IMR-90 (cell line): ENCODE measurements at regions not wholly inside any gene's neighbourhood (a gene's known extent, or its start where the extent isn't known, plus 50 kb on each side); places are given as distances from the start of the nearest gene placed in this dataset.

Source experiments
- ATAC-seq: fragments of 200-7000 bp; cut with Tn5 transposase; 2 replicates; pipeline ENCODE4 v1.9.1; 2020; ENCODE audit warnings: low read depth, mild to moderate bottlenecking, moderate library complexity
- BruUV-seq: library from RNA; stranded (reverse); fragments of 400-500 nt; replicated peaks from 2 replicates; lab custom pipeline; 2021; lab: Mats Ljungman, UMichigan
- CTCF ChIA-PET: fragments of 300-600 bp; formaldehyde crosslinking; extraction: SDS; loops from one replicate; lab custom pipeline; 2021; ENCODE audit warnings: antibody characterized with exemption; lab: Yijun Ruan, JAX
- POLR2A ChIA-PET: fragments of 300-600 bp; sonication (Branson Sonifier 250); formaldehyde crosslinking; loops from one replicate; lab custom pipeline; 2022; ENCODE audit warnings: antibody characterized with exemption; ENCODE audit not compliant: unreplicated experiment; lab: Charles Lee
- DNase-seq: peaks from one replicate; pipeline ENCODE4 v3.0.0; 2013
- H2AFZ ChIP-seq: replicated peaks from 2 replicates; pipeline ENCODE3; 2013; ENCODE audit warnings: low read length, mild to moderate bottlenecking; ENCODE audit not compliant: poor library complexity
- H2AK5ac ChIP-seq: 2 replicates; pipeline ENCODE4 v1.6.1; 2013; ENCODE audit warnings: low read depth, low read length, inconsistent platforms
- H2AK9ac ChIP-seq: replicated peaks from 2 replicates; pipeline ENCODE3; 2013; ENCODE audit warnings: mild to moderate bottlenecking, low read depth, low read length, moderate library complexity; ENCODE audit not compliant: poor library complexity
- H2BK120ac ChIP-seq: 2 replicates; pipeline ENCODE4 v1.6.1; 2013; ENCODE audit warnings: low read depth, low read length, inconsistent platforms
- H2BK15ac ChIP-seq: 3 replicates; pipeline ENCODE4 v1.6.1; 2013; ENCODE audit warnings: low read depth, low read length, inconsistent platforms
- H2BK20ac ChIP-seq: 2 replicates; pipeline ENCODE4 v1.6.1; 2013; ENCODE audit warnings: low read depth, mild to moderate bottlenecking, inconsistent platforms, low read length, moderate library complexity
- H2BK5ac ChIP-seq: 2 replicates; pipeline ENCODE4 v1.6.1; 2013; ENCODE audit warnings: mild to moderate bottlenecking, low read depth, low read length, inconsistent platforms; ENCODE audit not compliant: poor library complexity, severe bottlenecking
- H3K14ac ChIP-seq: replicated peaks from 2 replicates; pipeline ENCODE4 v1.6.1; 2013; ENCODE audit warnings: low read depth, low read length, inconsistent platforms
- H3K18ac ChIP-seq: 2 replicates; pipeline ENCODE4 v1.6.1; 2013; ENCODE audit warnings: low read depth, low read length, control low read depth
- H3K23ac ChIP-seq: 2 replicates; pipeline ENCODE4 v1.6.1; 2013; ENCODE audit warnings: low read depth, low read length, inconsistent platforms
- H3K27ac ChIP-seq: 2 replicates; pipeline ENCODE4 v1.5.1; 2013; ENCODE audit warnings: mild to moderate bottlenecking, control low read depth, low read length; ENCODE audit not compliant: insufficient read depth
- H3K27me3 ChIP-seq: 2 replicates; pipeline ENCODE4 v1.6.1; 2013; ENCODE audit warnings: low read length; ENCODE audit not compliant: control insufficient read depth, insufficient read depth
- H3K36me3 ChIP-seq: 2 replicates; pipeline ENCODE4 v1.6.1; 2013; ENCODE audit warnings: low read length, mixed read lengths; ENCODE audit not compliant: control insufficient read depth, insufficient read depth
- H3K4ac ChIP-seq: 2 replicates; pipeline ENCODE4 v1.6.1; 2013; ENCODE audit warnings: low read depth, low read length, inconsistent platforms
- H3K4me1 ChIP-seq: 2 replicates; pipeline ENCODE4 v1.6.1; 2013; ENCODE audit warnings: low read length, mixed read lengths; ENCODE audit not compliant: control insufficient read depth, insufficient read depth
- H3K4me2 ChIP-seq: 2 replicates; pipeline ENCODE4 v1.6.1; 2013; ENCODE audit warnings: low read depth, mild to moderate bottlenecking, control low read depth, low read length, moderate library complexity
- H3K4me3 ChIP-seq: 2 replicates; pipeline ENCODE4 v1.5.1; 2013; ENCODE audit warnings: low read depth, mild to moderate bottlenecking, control low read depth, low read length, moderate library complexity; ENCODE audit not compliant: insufficient read depth
- H3K56ac ChIP-seq: 2 replicates; pipeline ENCODE4 v1.6.1; 2013; ENCODE audit warnings: low read length, inconsistent platforms; ENCODE audit not compliant: insufficient read depth; ENCODE audit errors: extremely low read depth
- H3K79me1 ChIP-seq, 2 experiments: 2 replicates each; pipeline ENCODE4 v1.6.1; 2013; ENCODE audit warnings: low read length in 2 of 2, inconsistent platforms in 1 of 2, low read depth in 1 of 2
- H3K9ac ChIP-seq: 2 replicates; pipeline ENCODE4 v1.6.1; 2013; ENCODE audit warnings: low read depth, low read length, control low read depth
- H3K9me1 ChIP-seq: 2 replicates; pipeline ENCODE4 v1.6.1; 2013; ENCODE audit warnings: low read length, inconsistent platforms; ENCODE audit not compliant: insufficient read depth
- H3K9me3 ChIP-seq: 2 replicates; pipeline ENCODE4 v1.6.1; 2013; ENCODE audit warnings: low read length; ENCODE audit not compliant: control insufficient read depth, insufficient read depth
- H4K20me1 ChIP-seq: 2 replicates; pipeline ENCODE4 v1.6.1; 2013; ENCODE audit warnings: low read length, inconsistent platforms; ENCODE audit not compliant: insufficient read depth
- H4K5ac ChIP-seq: 2 replicates; pipeline ENCODE4 v1.6.1; 2013; ENCODE audit warnings: mild to moderate bottlenecking, low read depth, low read length, control low read depth
- H4K8ac ChIP-seq, 2 experiments: 2 replicates each; pipeline ENCODE4 v1.6.1; 2013; ENCODE audit warnings: low read depth in 2 of 2, low read length in 2 of 2, control low read depth in 1 of 2, inconsistent platforms in 1 of 2
- H4K91ac ChIP-seq: 2 replicates; pipeline ENCODE4 v1.6.1; 2013; ENCODE audit warnings: low read depth, low read length, inconsistent platforms; ENCODE audit not compliant: insufficient read depth
- SMC3 ChIP-seq: fragments of 150-350 bp; IDR thresholded peaks from 2 replicates; pipeline ENCODE4 v1.6.1; 2016; ENCODE audit warnings: low read depth, mild to moderate bottlenecking, antibody characterized with exemption, low read length, moderate library complexity
- WGBS, 2 experiments: methylation state at CpG; one replicate each; pipeline versions ENCODE4 v1.1.5 to v1.1.7; 2013; ENCODE audit warnings: missing lambda C conversion rate in 2 of 2; ENCODE audit not compliant: insufficient read length in 1 of 2; ENCODE audit errors: extremely low coverage in 2 of 2; 5-methylcytosine and 5-hydroxymethylcytosine counted together
- dilution Hi-C: fragments of 300-500 bp; cut with HindIII; formaldehyde crosslinking; loops from one replicate; pipeline ENCODE4 v1.14.3; 2018; ENCODE audit warnings: low sequenced_read_pairs; ENCODE audit not compliant: unreplicated experiment
- in situ Hi-C: fragments of 300-500 bp; cut with MboI; formaldehyde crosslinking; loops from 3 replicates; pipeline ENCODE4 v1.14.3; 2019; ENCODE audit warnings: low sequenced_read_pairs, inconsistent platforms, mixed read lengths
- intact Hi-C: fragments of 100-400 bp; cut with micrococcal nuclease; formaldehyde crosslinking; loops from 2 replicates; pipeline ENCODE4 v1.10.0; 2022

DNA sequence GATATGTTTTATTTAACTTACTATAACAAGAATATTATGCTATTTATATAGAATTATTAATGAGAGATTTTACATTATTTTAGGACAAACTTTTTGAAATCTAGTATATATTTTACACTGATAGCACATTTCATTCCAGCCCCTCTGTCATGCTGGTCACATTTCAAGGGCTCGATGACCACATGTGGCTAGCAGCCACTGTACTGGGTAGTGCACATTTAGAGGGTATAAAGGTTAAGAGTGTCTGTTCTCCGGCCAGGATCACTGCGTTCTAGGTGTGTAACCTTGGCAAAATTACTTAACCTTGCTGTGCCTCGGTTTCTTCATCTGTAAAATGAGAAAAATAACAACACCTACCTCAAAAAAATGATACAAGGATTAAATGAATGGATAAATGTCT, 87.2 kb upstream of the TNP1 start:
- Histone ChIP-seq H3K9me1 (no peaks in the 10 kb centered on the region), H3K27me3 (no peaks in the 10 kb centered on the region), H2BK5ac (no peak overlapping the region), H3K23ac (no peak overlapping the region), H3K4me1 (no peaks in the 10 kb centered on the region), H2BK120ac (no peak overlapping the region), H3K4ac (no peak overlapping the region), H4K8ac (no peak overlapping the region), H3K4me2 (no peak overlapping the region), H2BK15ac (no peak overlapping the region), H3K9me3 (no peaks in the 10 kb centered on the region), H4K5ac (no peak overlapping the region), H3K14ac (no peak overlapping the region), H4K20me1 (no peaks in the 10 kb centered on the region), H3K18ac (no peak overlapping the region), H3K27ac (no peak overlapping the region), H2AK9ac (no peak overlapping the region), H3K79me1 (no peaks in the 10 kb centered on the region), H2BK20ac (no peak overlapping the region), H2AK5ac (no peak overlapping the region), H4K91ac (no peak overlapping the region), H3K9ac (no peak overlapping the region), H3K4me3 (no peak overlapping the region), H3K36me3 (no peaks in the 10 kb centered on the region), H2AFZ (no peak overlapping the region), H3K56ac (no peak overlapping the region)
- no TSS peak for BruUV-seq
- no CpG with 5 or more reads among the region's 4 CpGs for WGBS, 2 experiments
- intact Hi-C loops: no loop called here
- TF ChIP-seq SMC3: no peak
- CTCF ChIA-PET: no interaction called here
- POLR2A ChIA-PET: no interaction called here
- in situ Hi-C loops: no loop called here
- ATAC-seq: no peak
- dilution Hi-C loops: no loop called here
- DNase-seq: no peak
